Epithelial cell of esophagus (primary cell): ENCODE measurements at regions not wholly inside any gene's neighbourhood (a gene's known extent, or its start where the extent isn't known, plus 50 kb on each side); places are given as distances from the start of the nearest gene placed in this dataset.

ENCODE experiments used
- DNase-seq: peaks from one replicate; pipeline ENCODE4 v3.0.0; 2010; ENCODE audit warnings: low read depth
- H3K4me3 ChIP-seq: 2 replicates; pipeline ENCODE4 v1.5.1; 2011; ENCODE audit warnings: mild to moderate bottlenecking, low read length, control low read depth
- TF ChIP-seq, protein P1 (sequence below): IDR thresholded peaks from 2 replicates; pipeline ENCODE4 v1.5.1; 2011; ENCODE audit warnings: low read depth, mild to moderate bottlenecking, low read length, control low read depth, inconsistent platforms; ENCODE audit not compliant: insufficient read depth; ENCODE audit errors: missing control alignments

DNA sequence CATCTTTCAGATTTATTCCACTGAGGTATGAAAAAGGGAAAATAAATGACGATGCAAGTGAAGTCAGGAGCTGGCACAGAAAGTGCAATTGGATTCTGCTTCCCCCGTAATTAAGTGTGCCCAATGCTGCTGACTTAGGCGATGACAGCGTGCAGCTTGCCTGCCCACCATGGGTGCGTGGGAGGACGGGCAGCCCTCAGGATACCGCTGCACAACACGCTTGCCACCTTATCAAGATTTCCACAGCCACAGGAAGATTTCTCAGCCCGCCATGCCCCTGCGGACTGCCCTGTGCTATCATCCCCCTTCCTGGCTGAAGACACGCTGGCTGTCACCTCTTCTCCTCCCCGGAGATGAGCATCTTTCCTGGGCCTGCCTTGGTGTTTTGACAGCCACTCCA, 103.3 kb upstream of the BACH2 start:
- no peak for DNase-seq
- TF ChIP-seq, protein P1, sequence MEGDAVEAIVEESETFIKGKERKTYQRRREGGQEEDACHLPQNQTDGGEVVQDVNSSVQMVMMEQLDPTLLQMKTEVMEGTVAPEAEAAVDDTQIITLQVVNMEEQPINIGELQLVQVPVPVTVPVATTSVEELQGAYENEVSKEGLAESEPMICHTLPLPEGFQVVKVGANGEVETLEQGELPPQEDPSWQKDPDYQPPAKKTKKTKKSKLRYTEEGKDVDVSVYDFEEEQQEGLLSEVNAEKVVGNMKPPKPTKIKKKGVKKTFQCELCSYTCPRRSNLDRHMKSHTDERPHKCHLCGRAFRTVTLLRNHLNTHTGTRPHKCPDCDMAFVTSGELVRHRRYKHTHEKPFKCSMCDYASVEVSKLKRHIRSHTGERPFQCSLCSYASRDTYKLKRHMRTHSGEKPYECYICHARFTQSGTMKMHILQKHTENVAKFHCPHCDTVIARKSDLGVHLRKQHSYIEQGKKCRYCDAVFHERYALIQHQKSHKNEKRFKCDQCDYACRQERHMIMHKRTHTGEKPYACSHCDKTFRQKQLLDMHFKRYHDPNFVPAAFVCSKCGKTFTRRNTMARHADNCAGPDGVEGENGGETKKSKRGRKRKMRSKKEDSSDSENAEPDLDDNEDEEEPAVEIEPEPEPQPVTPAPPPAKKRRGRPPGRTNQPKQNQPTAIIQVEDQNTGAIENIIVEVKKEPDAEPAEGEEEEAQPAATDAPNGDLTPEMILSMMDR: no peak
- H3K4me3 ChIP-seq: no peak overlapping the region

DNA sequence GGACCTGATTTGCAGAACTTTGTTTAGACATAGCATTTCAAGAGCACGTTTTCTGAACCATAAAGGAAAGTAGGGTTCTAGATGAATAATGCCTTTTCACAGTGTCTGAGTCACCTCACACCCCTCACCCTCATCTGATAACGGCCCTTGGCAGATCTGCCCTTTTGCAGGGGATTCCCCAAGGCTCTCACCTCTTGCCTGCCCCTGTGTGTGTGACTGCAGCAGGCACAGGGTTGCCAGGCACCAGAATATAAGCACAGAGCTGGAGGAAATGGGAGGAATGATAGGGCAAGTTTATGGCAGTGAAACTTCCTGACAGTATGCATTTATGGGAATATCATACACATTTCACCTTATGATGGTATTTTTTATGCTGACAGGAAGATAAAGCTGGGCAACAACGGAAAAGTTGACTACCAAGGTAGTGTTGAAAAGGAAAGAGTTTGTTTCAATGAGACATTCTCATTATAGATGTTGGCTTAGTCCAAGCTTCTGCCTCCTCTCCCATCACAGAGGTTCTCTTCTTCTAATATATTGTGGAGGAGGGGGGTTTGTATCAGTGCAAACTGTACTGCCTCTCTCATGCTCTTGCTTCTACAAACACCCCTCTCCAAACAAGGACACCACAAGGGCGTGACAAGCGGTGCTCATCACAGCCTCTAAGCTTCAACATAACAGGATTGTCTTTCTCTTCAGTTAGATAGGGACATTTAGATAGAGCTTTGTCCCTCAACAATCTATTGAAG, 101.5 kb upstream of the BACH2 start:
- TF ChIP-seq, protein P1: no peak
- H3K4me3 ChIP-seq: no peak overlapping the region
- DNase-seq: peak; percentile 27

DNA sequence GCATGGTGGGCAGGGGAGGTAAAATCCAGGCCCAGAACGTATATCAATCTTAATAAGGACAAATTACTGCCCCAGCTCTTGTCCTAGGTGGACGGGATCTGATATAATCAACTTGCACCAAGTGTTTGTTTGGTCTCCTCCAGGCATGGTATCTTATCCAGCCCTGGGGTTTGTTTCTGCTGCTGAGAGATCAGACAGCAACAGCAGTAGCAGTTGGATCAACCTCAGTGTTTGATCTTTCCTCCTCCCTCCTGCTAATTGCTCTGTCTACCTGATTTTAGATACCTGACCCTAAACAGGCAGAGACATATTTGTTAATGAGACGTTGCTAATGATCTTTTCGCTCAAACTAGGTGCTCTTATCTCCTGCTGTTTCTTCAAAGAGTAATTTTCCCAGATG, 100.4 kb upstream of the BACH2 start:
- no peak for DNase-seq
- TF ChIP-seq, protein P1: no peak
- no peak overlapping the region for H3K4me3 ChIP-seq

DNA sequence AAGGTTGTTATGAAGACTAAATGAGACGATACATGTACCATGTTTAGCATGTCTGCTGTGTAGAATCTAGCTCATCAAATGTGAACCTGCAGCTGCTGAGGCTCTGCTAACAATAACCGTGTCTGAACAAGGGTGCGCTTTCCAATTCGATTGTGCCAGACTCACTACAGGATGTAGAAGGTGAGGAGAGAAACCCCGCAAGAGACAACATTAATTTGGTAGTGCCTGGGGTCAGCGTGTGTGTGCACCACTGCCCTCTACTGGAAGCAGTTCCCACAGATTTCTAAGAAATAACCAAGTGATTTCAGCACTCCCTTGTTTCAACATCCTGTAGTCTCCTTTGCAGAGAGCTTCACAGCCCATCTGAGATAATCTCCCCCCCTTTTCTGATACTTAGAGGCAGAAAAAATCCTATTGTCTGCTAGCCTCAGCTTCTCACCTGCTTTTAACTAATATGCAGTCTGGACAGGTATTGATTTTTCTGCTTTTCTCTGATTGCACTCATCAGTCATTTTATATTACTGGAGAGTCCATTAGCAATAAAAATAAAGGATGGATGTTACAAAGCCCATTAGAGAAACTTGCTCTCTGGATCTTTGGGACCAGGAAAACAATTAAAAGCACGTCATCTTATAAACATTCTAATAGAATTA, 96.7 kb upstream of the BACH2 start:
- H3K4me3 ChIP-seq: no peak overlapping the region
- DNase-seq: peak; percentile 64
- TF ChIP-seq, protein P1: peak; percentile 86

DNA sequence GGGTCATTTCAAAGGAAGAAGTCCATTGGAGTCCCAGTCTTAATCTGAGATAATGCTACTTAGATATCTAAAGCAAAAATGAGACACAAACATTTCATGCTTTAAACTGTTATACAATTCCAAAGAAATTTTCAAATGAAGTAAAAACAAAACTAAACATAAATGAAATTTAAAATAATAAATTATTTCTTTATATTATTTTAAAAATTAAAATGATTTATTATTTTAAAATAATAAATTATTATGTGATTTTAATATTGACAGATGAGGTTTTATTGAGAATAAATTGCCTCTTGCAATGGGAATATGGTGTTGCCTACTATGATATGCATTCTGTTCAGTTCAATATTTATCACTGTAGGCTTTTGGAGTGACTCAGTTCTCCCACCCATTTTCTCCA, 93.7 kb upstream of the BACH2 start:
- TF ChIP-seq, protein P1: no peak
- DNase-seq: no peak
- no peak overlapping the region for H3K4me3 ChIP-seq

DNA sequence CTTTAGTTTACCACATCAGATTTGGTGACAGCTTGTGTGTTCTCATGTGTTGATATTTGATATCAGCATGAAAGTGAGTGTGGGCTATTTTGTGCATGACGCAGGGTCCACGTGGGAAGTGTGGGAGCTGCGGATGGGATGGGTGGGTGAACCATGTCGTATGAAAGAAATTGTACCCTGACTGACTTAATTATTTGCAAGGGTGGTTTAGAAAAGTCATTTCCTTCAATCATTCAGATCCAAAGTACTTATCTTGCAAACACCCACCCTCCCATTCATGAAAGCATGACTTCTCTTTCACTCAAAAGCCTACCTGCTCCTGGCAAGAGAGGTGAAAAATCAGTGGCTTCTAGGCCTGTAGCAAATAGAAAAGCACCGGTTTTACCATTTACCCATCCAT, 91.8 kb upstream of the BACH2 start:
- no peak for DNase-seq
- no peak overlapping the region for H3K4me3 ChIP-seq
- TF ChIP-seq, protein P1: no peak

DNA sequence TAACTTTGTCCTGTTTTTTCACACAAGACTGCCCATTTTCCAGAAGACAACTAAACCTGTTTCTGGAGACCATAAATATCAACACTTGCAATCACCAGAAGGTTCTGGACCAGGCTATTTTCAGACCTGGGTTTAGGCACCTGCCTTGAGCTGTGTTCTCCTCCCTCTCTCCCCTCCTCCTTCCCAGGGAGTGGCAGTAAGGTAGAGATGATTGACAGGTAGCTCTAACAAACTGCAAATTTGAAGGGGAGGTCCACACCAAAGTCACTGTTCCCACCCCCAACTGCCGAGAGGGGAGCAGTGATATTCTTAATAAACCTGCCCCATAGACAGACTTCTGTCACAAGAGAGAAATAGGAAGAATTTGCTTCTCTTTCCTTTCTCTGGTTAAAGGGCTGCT, 91.2 kb upstream of the BACH2 start:
- no peak for DNase-seq
- no peak overlapping the region for H3K4me3 ChIP-seq
- TF ChIP-seq, protein P1: no peak
